ENCODE measurements at regions not wholly inside any gene's neighbourhood (a gene's known extent, or its start where the extent isn't known, plus 50 kb on each side); places are given as distances from the start of the nearest gene placed in this dataset.

DNA sequence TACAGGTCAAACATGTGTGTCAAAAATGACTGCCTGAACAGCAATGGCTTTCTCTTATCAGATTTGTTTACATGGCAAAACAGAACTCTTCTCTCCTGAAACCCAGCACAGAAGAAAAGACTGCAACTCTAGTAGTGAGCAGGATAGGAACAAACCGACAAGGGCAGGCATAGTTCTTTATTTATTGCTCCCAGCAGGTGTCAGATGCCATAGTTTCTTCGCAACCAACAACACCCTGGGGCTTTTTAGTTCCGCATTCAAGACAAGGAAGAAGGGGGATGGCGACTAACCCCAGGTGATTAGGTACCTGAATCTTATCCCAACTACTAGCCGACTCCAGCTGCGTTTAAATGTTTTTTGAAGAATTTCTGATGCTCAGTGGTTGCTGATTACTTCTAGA, 367.5 kb upstream of the FIGN start:
- no peak overlapping the region for H3K4ac ChIP-seq (replicated peaks; ENCODE audit: insufficient read length, low read depth, low read length)
- DNase-seq (ENCODE audit: low read depth in 1 of 2, low spot score in 2 of 2) (peak; percentile 31 to 45), FAIRE-seq (no peak)
- H2BK5ac ChIP-seq (ENCODE audit: low read depth, low read length), result no peak overlapping the region
- no peak overlapping the region for H2BK120ac ChIP-seq (replicated peaks; ENCODE audit: low read depth, low read length)
- H2AFZ ChIP-seq (ENCODE audit: low read length), result peak overlapping the region; percentile 35; the same call in 1 of the 2 replicates
- H3K23me2 ChIP-seq (ENCODE audit: low read depth, low read length), result no peaks in the 10 kb centered on the region
- H3K4me1 ChIP-seq (replicated peaks in 1 of 4; ENCODE audit: control insufficient read depth in 3 of 4, insufficient read depth in 4 of 4, low read length in 3 of 4), result peaks cover 0 to 5% (median 2%) of the 10 kb centered on the region in 4 experiments; a peak in 1 of 7 replicates
- no peak overlapping the region for H4K91ac ChIP-seq (replicated peaks; ENCODE audit: insufficient read length, low read length)
- no peak overlapping the region for H3K18ac ChIP-seq (ENCODE audit: extremely low read depth, low read length)
- H3K9me3 ChIP-seq (ENCODE audit: insufficient read depth in 2 of 2, low read depth in 1 of 2, low read length in 1 of 2), result no peaks in the 10 kb centered on the region; a peak in 1 of 4 replicates
- H3K56ac ChIP-seq (replicated peaks; ENCODE audit: insufficient read length, low read depth, low read length), result no peak overlapping the region
- no peaks in the 10 kb centered on the region for H3K36me3 ChIP-seq (ENCODE audit: control insufficient read depth in 2 of 4, insufficient read depth in 4 of 4, low read length in 3 of 4)
- no peak for TF ChIP-seq RBBP5 (IDR thresholded peaks at IDR 0.05; ENCODE audit: borderline replicate concordance, low read depth, low read length)
- no peak for TF ChIP-seq JUN (IDR thresholded peaks at IDR 0.05; ENCODE audit: low read depth, low read length)
- TF ChIP-seq SUZ12 (IDR thresholded peaks at IDR 0.05; ENCODE audit: low read length), result no peak
- no peak for TF ChIP-seq E2F6 (IDR thresholded peaks at IDR 0.05)
- TF ChIP-seq MAFK (IDR thresholded peaks at IDR 0.05; ENCODE audit: low read depth, low read length), result no peak
- TF ChIP-seq KDM1A (IDR thresholded peaks at IDR 0.05; ENCODE audit: borderline replicate concordance, low read length), result no peak
- H3K27me3 ChIP-seq (replicated peaks in 1 of 4; ENCODE audit: control insufficient read depth in 3 of 4, extremely low read depth in 1 of 4, insufficient read depth in 3 of 4, low read length in 3 of 4), result no peaks in the 10 kb centered on the region
- no peaks in the 10 kb centered on the region for H4K20me1 ChIP-seq (replicated peaks in 1 of 2; ENCODE audit: control insufficient read depth in 1 of 2, insufficient read depth in 2 of 2, low read length in 2 of 2)
- no peak overlapping the region for H2BK15ac ChIP-seq (ENCODE audit: low read length)
- ChIA-PET POLR2A (ENCODE audit: partially characterized antibody) (no interaction called here), CTCF (ENCODE audit: partially characterized antibody) (no interaction called here)
- no peak overlapping the region for H4K5ac ChIP-seq (ENCODE audit: insufficient read length, low read depth, low read length)
- H2BK12ac ChIP-seq (ENCODE audit: low read depth, low read length), result no peak overlapping the region
- H3K23ac ChIP-seq (ENCODE audit: insufficient read length), result no peak overlapping the region
- 37% methylated on average over 6 of the region's 6 CpGs; no CpG with 5 or more reads in 1 of the 2 experiments for WGBS, 2 experiments (ENCODE audit: extremely low coverage in 1 of 2, insufficient coverage in 1 of 2, insufficient read length in 1 of 2, insufficient replicate concordance in 2 of 2, low coverage in 1 of 2, low lambda C conversion rate in 2 of 2, missing lambda C conversion rate in 1 of 2)
- H3K4me3 ChIP-seq (ENCODE audit: extremely low read depth in 1 of 4, insufficient read depth in 2 of 4, low read depth in 3 of 4, low read length in 4 of 4), result no peak overlapping the region
- H3K14ac ChIP-seq (ENCODE audit: insufficient read length), result no peak overlapping the region
- H3K4me2 ChIP-seq (ENCODE audit: insufficient read depth in 1 of 2, low read depth in 2 of 2, low read length in 2 of 2), result 0 out of 4 replicates have a peak overlapping the region, but pooled peaks of 1 of the 2 experiments have one; percentile 13
- no peaks in the 10 kb centered on the region for H3K79me2 ChIP-seq (ENCODE audit: control insufficient read depth in 1 of 2, insufficient read depth in 2 of 2, low read length in 2 of 2)
- no peak overlapping the region for H2BK20ac ChIP-seq (ENCODE audit: low read length)
- no peak overlapping the region for H2AK5ac ChIP-seq (ENCODE audit: low read depth, low read length)
- H3K79me1 ChIP-seq (ENCODE audit: low read depth, low read length), result no peaks in the 10 kb centered on the region
- H3K9ac ChIP-seq (replicated peaks in 1 of 4; ENCODE audit: extremely low read depth in 1 of 4, low read depth in 3 of 4, low read length in 3 of 4), result no peak overlapping the region
- no peak overlapping the region for H3K27ac ChIP-seq (ENCODE audit: low read depth, low read length)
- no peak overlapping the region for H4K8ac ChIP-seq (ENCODE audit: extremely low read depth, insufficient read depth, low read length)

All from H1 (cell line).